ENCODE measurements at regions not wholly inside any gene's neighbourhood (a gene's known extent, or its start where the extent isn't known, plus 50 kb on each side); places are given as distances from the start of the nearest gene placed in this dataset.

DNA sequence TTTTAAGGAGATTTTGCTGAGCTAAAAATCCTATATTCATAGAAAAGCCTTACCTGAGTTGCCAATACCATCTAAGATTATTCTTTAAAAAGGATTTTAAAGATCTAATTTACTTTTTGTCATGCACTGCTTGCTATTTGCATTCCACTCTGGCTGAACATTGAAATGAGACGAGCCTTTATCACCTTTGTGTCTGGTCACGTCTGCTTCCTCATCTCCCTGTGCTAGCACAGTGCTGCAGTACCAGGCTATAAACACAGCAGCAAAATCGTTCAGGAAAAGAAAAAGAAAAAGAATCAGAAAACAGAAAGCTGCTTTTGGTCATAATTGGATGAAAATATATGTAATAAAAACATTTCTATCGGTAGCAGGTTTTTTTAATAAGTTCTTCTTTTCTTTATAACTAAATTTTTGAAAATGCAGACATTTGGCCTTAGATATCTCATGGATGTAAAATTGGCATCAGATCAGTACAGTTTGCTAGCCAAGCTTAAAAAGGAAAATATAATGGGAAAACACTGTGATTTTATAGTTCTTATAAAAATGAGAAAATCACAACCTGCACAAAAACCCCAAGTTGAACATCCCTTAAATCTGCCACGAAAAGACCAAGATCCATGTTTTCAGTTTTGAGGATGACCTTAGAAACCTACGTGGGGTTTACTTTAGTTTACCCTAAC is 735.7 kb upstream of the CXADR start:
- no peak overlapping the region for H3K4me3 Mint-ChIP-seq
- no peaks in the 10 kb centered on the region for H3K27me3 Mint-ChIP-seq
- ATAC-seq: no peak
- peaks cover 23% of the 10 kb centered on the region for H3K9me3 Mint-ChIP-seq
- no peak for DNase-seq
- H3K4me1 Mint-ChIP-seq: no peaks in the 10 kb centered on the region
- no peak overlapping the region for H3K27ac Mint-ChIP-seq
- no peaks in the 10 kb centered on the region for H3K36me3 Mint-ChIP-seq (ENCODE audit: low read depth)

DNA sequence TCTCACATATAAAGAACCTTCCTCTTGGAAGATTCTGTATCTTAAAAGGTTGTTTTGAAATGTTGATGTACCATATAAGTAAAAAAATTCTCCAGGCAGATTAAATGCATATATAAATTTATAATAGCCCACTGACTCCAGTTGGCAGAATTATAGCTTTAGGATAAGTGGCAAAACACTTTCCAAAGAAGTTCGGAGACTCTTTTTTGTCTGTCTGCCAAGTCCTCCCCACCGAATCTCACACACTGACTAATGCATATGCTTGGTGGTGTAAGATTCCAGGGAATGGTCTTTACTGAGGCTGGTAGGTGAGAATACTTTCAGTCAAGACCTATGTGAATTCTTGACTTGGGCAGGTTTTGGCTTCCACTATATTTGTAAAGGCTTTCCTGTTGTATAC is 724.3 kb upstream of the CXADR start:
- no peak overlapping the region for H3K4me3 Mint-ChIP-seq

DNA sequence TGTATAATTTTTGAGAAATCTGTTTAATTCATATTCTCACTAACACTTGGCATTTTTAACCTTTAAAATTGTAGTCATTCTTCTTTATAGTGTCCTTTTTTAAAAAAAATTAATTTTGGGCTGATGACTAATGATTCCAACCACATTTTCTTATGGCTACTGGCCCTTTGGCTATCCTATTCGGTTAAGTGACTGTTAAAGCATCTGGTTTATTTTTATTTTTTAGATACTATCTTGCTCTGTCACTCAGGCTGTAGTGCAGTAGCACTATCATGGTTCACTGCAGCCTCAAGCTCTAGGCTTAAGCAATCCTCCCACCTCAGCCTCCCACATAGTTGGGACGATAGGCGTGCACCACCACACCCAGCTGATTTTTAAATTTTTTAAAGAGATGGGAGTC is 723.2 kb upstream of the CXADR start:
- Mint-ChIP-seq H3K4me1 (no peaks in the 10 kb centered on the region), H3K9me3 (peaks cover 9% of the 10 kb centered on the region), H3K36me3 (ENCODE audit: low read depth) (peaks cover 1% of the 10 kb centered on the region), H3K27ac (no peak overlapping the region), H3K27me3 (no peaks in the 10 kb centered on the region), H3K4me3 (no peak overlapping the region)
- no peak for DNase-seq
- no peak for ATAC-seq

More for the DNA sequence above, 724.3 kb upstream of the CXADR start:
- Mint-ChIP-seq H3K27me3 (no peaks in the 10 kb centered on the region), H3K27ac (no peak overlapping the region), H3K4me1 (no peaks in the 10 kb centered on the region), H3K36me3 (ENCODE audit: low read depth) (peaks cover 1% of the 10 kb centered on the region), H3K9me3 (peaks cover 9% of the 10 kb centered on the region)
- ATAC-seq (no peak), DNase-seq (no peak)

DNA sequence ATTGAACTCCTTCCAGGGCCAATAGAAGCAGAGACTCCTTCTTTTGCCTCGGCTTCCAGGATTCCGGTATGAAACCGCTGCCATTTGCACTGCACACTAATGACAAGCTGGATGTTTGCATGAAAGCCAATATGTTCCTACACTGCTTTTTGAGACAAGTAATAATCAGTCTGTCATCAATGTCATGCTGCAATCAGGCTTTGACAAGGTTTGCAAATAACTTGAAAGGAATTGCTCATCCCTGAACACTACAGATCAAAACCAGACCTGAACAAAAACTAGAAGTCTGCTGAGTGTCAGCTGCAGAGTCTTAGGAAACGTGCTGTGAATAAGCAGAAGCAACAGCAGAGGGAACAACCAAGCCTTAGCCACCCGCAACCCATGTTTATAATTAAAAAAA is 720.7 kb upstream of the CXADR start:
- Mint-ChIP-seq H3K27me3 (no peaks in the 10 kb centered on the region), H3K27ac (no peak overlapping the region), H3K4me1 (no peaks in the 10 kb centered on the region), H3K9me3 (peaks cover 4% of the 10 kb centered on the region), H3K36me3 (ENCODE audit: low read depth) (no peaks in the 10 kb centered on the region), H3K4me3 (no peak overlapping the region)
- DNase-seq (no peak), ATAC-seq (no peak)

DNA sequence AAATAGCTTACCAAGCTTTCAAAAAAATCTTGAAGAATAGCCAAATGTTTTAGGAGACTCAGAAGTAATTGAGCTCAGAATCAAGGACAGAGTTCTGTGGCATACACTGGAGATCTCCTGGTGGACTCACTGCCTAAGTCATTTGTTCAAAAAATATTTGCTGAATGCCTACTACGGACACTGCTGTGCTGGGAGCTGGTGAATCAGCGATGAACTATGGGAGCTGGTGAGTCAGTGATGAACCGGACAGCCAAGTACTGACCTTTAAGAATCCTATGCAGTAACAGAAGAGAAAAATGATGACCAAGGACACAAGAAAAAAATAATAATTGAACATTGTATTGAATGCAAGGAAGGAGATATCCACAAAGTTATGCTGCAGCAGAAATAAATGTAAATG is 717.9 kb upstream of the CXADR start:
- H3K4me3 Mint-ChIP-seq: no peak overlapping the region
- DNase-seq: no peak
- no peak for ATAC-seq
- no peaks in the 10 kb centered on the region for H3K4me1 Mint-ChIP-seq
- H3K27ac Mint-ChIP-seq: no peak overlapping the region
- no peaks in the 10 kb centered on the region for H3K27me3 Mint-ChIP-seq
- H3K36me3 Mint-ChIP-seq (ENCODE audit: low read depth): no peaks in the 10 kb centered on the region
- H3K9me3 Mint-ChIP-seq: peaks cover 4% of the 10 kb centered on the region

- no peak for ATAC-seq
- Mint-ChIP-seq H3K36me3 (ENCODE audit: low read depth) (no peaks in the 10 kb centered on the region), H3K27ac (no peak overlapping the region), H3K4me1 (no peaks in the 10 kb centered on the region), H3K4me3 (no peak overlapping the region), H3K27me3 (no peaks in the 10 kb centered on the region), H3K9me3 (peaks cover 12% of the 10 kb centered on the region)
- no peak for DNase-seq
Measured at GRCh38 chr21:16796776-16797175, 716.1 kb upstream of the CXADR start.

DNA sequence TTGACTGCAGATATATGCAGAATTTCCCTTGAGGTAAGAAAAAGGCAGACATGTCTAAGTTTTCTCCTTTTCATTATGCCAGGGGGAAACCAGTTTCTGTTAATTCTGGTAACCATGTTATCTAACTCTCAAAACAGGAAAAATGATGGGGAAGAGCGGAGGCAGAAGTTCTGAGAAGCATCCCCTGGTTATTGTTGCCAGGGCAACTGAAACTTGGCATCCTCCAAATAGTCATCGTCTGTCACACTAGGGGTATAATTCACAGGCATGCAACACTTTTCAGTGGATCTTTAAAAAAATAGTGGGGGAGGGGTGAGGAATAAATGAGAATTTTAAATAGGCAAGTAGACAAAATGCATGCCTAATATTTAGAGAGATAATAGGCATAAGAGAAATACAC is 715.3 kb upstream of the CXADR start:
- ATAC-seq (no peak), DNase-seq (no peak)
- H3K9me3 Mint-ChIP-seq: peaks cover 10% of the 10 kb centered on the region
- no peak overlapping the region for H3K27ac Mint-ChIP-seq
- H3K4me3 Mint-ChIP-seq: no peak overlapping the region
- H3K36me3 Mint-ChIP-seq (ENCODE audit: low read depth): no peaks in the 10 kb centered on the region
- no peaks in the 10 kb centered on the region for H3K4me1 Mint-ChIP-seq
- no peaks in the 10 kb centered on the region for H3K27me3 Mint-ChIP-seq

DNA sequence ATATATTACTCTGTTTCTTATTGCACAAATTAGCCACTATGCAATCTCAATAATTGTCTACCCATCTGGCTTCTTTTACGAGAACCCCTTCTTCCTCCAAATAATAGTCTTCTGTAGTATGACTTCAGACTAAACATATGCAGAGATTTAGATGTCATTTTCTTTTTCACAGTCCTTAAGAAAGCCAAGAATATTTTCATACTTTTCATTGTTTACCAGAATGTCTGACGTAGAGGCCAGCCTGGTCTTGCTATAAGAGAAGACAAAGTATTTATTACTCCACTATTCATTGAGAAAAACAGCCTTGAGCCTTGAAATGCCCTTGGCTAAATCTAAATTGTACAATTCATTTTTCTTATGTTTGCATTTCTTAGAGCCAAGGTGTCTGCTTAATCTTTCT is 714.9 kb upstream of the CXADR start:
- DNase-seq (no peak), ATAC-seq (no peak)
- H3K4me3 Mint-ChIP-seq: no peak overlapping the region
- no peaks in the 10 kb centered on the region for H3K27me3 Mint-ChIP-seq
- H3K36me3 Mint-ChIP-seq (ENCODE audit: low read depth): no peaks in the 10 kb centered on the region
- peaks cover 7% of the 10 kb centered on the region for H3K9me3 Mint-ChIP-seq
- H3K4me1 Mint-ChIP-seq: no peaks in the 10 kb centered on the region
- no peak overlapping the region for H3K27ac Mint-ChIP-seq

DNA sequence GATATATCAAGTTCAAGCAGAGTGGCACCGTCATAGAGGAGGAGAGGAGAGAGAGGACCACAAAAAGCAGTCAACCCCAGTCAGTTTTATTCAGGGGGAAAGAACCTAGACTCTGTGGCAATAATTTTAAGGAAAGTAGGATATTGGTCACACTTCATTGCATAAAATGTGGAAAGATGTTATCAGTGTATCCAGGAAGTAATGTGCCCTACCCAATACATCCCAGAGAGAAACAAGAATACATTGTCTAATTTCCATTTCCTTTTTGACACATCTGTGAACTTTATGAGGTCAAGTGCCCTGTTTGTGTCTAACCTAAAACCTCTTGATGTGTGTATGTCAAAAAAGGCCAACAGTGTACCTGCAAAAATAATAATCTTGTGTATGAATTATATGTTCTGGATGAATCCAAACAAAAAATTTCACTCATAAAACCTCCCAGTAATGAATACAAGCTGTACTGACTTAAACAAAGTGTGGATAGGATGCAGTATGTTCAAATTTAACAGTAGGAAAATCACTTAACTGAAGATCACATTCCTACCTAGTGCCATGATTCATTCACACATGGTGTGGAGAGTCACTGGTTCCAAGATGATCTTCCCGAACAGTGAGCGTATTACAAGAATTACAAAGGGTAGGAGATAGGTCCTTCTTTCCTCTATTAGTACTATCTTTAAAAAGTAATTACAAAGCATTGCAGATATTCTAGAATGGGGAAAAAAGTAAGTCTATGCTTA is 712.1 kb upstream of the CXADR start:
- no peaks in the 10 kb centered on the region for H3K36me3 Mint-ChIP-seq (ENCODE audit: low read depth)
- peaks cover 14% of the 10 kb centered on the region for H3K9me3 Mint-ChIP-seq
- no peak overlapping the region for H3K27ac Mint-ChIP-seq
- H3K4me3 Mint-ChIP-seq: no peak overlapping the region
- no peaks in the 10 kb centered on the region for H3K4me1 Mint-ChIP-seq
- ATAC-seq (no peak), DNase-seq (no peak)
- H3K27me3 Mint-ChIP-seq: no peaks in the 10 kb centered on the region

DNA sequence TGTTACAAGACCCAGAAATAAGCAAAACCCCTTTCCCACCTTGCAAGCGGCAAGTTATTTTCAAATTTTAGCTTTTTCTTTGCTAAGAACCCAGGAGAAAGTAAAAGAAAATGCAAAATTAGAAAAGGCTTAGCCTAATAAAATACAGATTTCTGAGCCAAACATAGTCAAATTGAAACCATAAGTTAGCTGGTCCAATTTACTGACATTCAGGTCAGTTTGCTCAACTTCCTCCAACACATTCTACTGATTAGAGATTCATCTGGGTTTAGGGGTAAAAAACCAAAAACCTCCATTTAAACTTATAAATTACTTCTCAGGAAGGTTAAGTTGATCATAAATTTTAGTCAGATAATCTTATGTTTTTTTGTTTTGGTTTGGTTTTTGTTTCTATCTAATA is 701.8 kb upstream of the CXADR start:
- Mint-ChIP-seq H3K4me1 (no peaks in the 10 kb centered on the region), H3K27ac (no peak overlapping the region)

DNA sequence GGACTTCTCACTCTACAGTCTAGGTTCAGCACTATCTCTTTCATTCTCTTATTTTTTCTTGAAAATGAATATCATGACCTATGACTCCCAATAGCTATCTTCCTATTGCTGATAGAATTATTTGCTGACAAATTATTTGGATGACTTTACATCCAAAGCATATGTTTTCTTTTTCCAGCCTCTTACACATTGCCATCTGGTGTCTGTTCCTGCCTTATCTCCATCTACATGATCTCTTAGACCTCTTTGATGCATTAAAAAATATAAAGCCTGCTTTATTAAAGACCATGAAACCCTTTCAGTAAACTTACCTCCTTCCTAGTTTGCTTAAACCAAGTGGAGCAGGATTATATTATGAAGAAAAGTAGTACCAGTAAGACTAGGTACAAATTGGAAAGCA is 700.9 kb upstream of the CXADR start:
- DNase-seq (no peak), ATAC-seq (no peak)
- Mint-ChIP-seq H3K4me3 (no peak overlapping the region), H3K4me1 (no peaks in the 10 kb centered on the region), H3K36me3 (ENCODE audit: low read depth) (no peaks in the 10 kb centered on the region), H3K27ac (no peak overlapping the region), H3K27me3 (no peaks in the 10 kb centered on the region), H3K9me3 (peaks cover 11% of the 10 kb centered on the region)

More for the DNA sequence above, 701.8 kb upstream of the CXADR start:
- ATAC-seq (no peak), DNase-seq (no peak)
- Mint-ChIP-seq H3K9me3 (peaks cover 13% of the 10 kb centered on the region), H3K4me3 (no peak overlapping the region), H3K27me3 (no peaks in the 10 kb centered on the region), H3K36me3 (ENCODE audit: low read depth) (no peaks in the 10 kb centered on the region)

- no peaks in the 10 kb centered on the region for H3K36me3 Mint-ChIP-seq (ENCODE audit: low read depth)
- H3K9me3 Mint-ChIP-seq: peaks cover 3% of the 10 kb centered on the region
- ATAC-seq: no peak
- H3K27ac Mint-ChIP-seq: no peak overlapping the region
- no peak overlapping the region for H3K4me3 Mint-ChIP-seq
- no peak for DNase-seq
- H3K4me1 Mint-ChIP-seq: no peaks in the 10 kb centered on the region
- no peaks in the 10 kb centered on the region for H3K27me3 Mint-ChIP-seq
Measured at GRCh38 chr21:16815243-16815642, 697.6 kb upstream of the CXADR start.

DNA sequence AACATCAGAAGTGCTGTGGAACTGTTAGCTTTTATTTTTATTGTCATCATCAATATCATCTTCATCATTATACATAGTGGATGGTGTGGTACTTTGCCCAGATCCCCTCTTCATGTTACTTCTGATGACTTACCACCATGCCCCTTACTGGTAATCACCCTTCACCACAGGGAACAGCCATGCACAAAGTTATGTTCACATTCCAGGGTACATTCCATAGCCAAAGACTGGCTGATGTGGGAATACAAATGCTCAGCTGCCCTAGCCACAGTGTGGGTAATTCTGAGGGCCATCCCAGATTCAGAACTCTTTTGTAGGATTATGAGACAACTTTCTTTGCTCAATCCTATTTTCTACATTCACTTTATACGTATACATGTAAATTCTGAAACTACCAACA is 691.3 kb upstream of the CXADR start:
- Mint-ChIP-seq H3K4me3 (no peak overlapping the region), H3K36me3 (ENCODE audit: low read depth) (no peaks in the 10 kb centered on the region), H3K9me3 (peaks cover 14% of the 10 kb centered on the region), H3K27ac (no peak overlapping the region), H3K27me3 (no peaks in the 10 kb centered on the region), H3K4me1 (no peaks in the 10 kb centered on the region)
- DNase-seq (no peak), ATAC-seq (no peak)

GRCh38 chr21:16829532-16829931 is 683.3 kb upstream of the CXADR start:
- no peak for DNase-seq
- no peak overlapping the region for H3K27ac Mint-ChIP-seq
- no peaks in the 10 kb centered on the region for H3K4me1 Mint-ChIP-seq
- ATAC-seq: no peak
- no peaks in the 10 kb centered on the region for H3K36me3 Mint-ChIP-seq (ENCODE audit: low read depth)
- H3K4me3 Mint-ChIP-seq: no peak overlapping the region
- no peaks in the 10 kb centered on the region for H3K27me3 Mint-ChIP-seq
- peaks cover 4% of the 10 kb centered on the region for H3K9me3 Mint-ChIP-seq

DNA sequence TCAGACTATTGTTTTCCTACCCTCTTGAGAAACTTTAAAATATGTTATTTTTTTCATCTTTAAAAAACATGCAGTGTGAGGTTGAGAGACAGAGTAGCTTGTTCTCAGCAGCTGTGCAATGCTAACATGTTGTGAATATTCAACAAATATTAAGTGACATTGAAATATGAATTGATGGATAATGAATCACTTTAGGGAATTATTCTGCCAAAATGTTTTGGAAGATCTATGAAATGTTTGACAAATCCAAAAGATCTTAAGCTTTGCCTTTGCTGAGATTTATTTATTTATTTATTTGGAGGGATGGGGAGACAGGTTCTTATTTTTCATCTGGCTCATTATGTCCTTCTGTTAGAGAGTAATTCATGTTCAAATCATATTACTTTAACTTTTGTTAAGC is 680.1 kb upstream of the CXADR start:
- Mint-ChIP-seq H3K36me3 (ENCODE audit: low read depth) (no peaks in the 10 kb centered on the region), H3K4me1 (no peaks in the 10 kb centered on the region), H3K27ac (no peak overlapping the region), H3K9me3 (no peaks in the 10 kb centered on the region), H3K4me3 (no peak overlapping the region), H3K27me3 (no peaks in the 10 kb centered on the region)
- ATAC-seq (no peak), DNase-seq (no peak)

All from activated naive CD8-positive, alpha-beta T cell treated with anti-CD3 and anti-CD28 coated beads, Interleukin-2, amount 50 U/mL, for 24 hours (primary cell).